ENCODE measurements at regions not wholly inside any gene's neighbourhood (a gene's known extent, or its start where the extent isn't known, plus 50 kb on each side); places are given as distances from the start of the nearest gene placed in this dataset.

- no peak for DNase-seq (ENCODE audit: extremely low read depth, low read depth)
- TF ChIP-seq CTCF (IDR thresholded peaks at IDR 0.05; ENCODE audit: low read depth, low read length) = no peak
Observed at GRCh38 chr5:145478651-145479050, 356.5 kb downstream of the PRELID2 start.

GRCh38 chr5:145473042-145473642 is 362.0 kb downstream of the PRELID2 start:
- DNase-seq (ENCODE audit: extremely low read depth, low read depth) = no peak
- TF ChIP-seq CTCF (IDR thresholded peaks at IDR 0.05; ENCODE audit: low read depth, low read length) = no peak

- no peak for TF ChIP-seq CTCF (IDR thresholded peaks at IDR 0.05; ENCODE audit: low read depth, low read length)
- no peak for DNase-seq (ENCODE audit: extremely low read depth, low read depth)
Observed at GRCh38 chr5:145471831-145472612, 363.1 kb downstream of the PRELID2 start.

- TF ChIP-seq CTCF (IDR thresholded peaks at IDR 0.05; ENCODE audit: low read depth, low read length) = no peak
- DNase-seq (ENCODE audit: extremely low read depth, low read depth) = no peak
Observed at GRCh38 chr5:145471026-145471425, 364.1 kb downstream of the PRELID2 start.

GRCh38 chr5:145470396-145470979 is 364.7 kb downstream of the PRELID2 start:
- no peak for TF ChIP-seq CTCF (IDR thresholded peaks at IDR 0.05; ENCODE audit: low read depth, low read length)
- no peak for DNase-seq (ENCODE audit: extremely low read depth, low read depth)

GRCh38 chr5:145467446-145467845 is 367.7 kb downstream of the PRELID2 start:
- no peak for TF ChIP-seq CTCF (IDR thresholded peaks at IDR 0.05; ENCODE audit: low read depth, low read length)
- no peak for DNase-seq (ENCODE audit: extremely low read depth, low read depth)

GRCh38 chr5:145466533-145466932 is 368.6 kb downstream of the PRELID2 start:
- no peak for TF ChIP-seq CTCF (IDR thresholded peaks at IDR 0.05; ENCODE audit: low read depth, low read length)
- no peak for DNase-seq (ENCODE audit: extremely low read depth, low read depth)

Data from AG09319 (cell line).